ENCODE measurements at regions not wholly inside any gene's neighbourhood (a gene's known extent, or its start where the extent isn't known, plus 50 kb on each side); places are given as distances from the start of the nearest gene placed in this dataset.

DNA sequence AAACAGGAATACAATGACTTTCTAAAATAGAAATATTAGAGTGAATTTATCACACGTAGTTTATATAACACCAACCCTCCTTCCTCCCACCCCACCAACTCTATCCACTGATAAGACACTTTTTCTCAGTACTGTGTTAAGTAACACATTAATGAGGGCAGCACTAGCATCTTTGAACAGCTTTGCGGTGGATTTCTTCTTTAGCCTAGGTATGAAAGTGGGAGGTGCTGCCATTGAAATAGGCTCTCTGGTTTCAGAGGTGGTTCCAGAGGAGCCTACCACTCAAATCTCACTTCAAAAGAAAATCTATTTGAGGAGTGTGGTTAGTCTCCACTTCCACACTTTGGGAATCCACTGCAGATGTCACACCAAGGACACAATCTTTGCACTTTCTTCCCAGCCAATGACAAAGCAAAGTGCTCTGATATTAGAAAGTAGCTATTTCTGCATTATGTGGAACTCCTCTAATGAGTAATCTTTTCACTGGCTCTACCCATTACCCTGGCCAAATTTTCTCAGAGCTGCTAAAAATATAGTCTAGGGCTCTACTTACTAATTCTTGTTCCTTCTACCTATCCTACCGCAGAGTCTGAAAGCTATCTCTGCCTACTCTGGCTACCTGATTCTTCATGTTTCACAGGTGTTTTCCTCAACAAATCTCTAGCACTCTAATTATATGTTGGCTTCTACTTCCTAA, 1667.8 kb downstream of the MRPL39 start:
- TF ChIP-seq, protein P1, sequence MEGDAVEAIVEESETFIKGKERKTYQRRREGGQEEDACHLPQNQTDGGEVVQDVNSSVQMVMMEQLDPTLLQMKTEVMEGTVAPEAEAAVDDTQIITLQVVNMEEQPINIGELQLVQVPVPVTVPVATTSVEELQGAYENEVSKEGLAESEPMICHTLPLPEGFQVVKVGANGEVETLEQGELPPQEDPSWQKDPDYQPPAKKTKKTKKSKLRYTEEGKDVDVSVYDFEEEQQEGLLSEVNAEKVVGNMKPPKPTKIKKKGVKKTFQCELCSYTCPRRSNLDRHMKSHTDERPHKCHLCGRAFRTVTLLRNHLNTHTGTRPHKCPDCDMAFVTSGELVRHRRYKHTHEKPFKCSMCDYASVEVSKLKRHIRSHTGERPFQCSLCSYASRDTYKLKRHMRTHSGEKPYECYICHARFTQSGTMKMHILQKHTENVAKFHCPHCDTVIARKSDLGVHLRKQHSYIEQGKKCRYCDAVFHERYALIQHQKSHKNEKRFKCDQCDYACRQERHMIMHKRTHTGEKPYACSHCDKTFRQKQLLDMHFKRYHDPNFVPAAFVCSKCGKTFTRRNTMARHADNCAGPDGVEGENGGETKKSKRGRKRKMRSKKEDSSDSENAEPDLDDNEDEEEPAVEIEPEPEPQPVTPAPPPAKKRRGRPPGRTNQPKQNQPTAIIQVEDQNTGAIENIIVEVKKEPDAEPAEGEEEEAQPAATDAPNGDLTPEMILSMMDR (IDR thresholded peaks at IDR 0.05) = no peak
- TF ChIP-seq POLR2A (IDR thresholded peaks at IDR 0.05) (no peak), EP300 (IDR thresholded peaks at IDR 0.05) (no peak)
